ENCODE measurements at regions not wholly inside any gene's neighbourhood (a gene's known extent, or its start where the extent isn't known, plus 50 kb on each side); places are given as distances from the start of the nearest gene placed in this dataset.
"Not testable (repeated sequence)": the region's sequence is repeated elsewhere in the genome, so short reads cannot be mapped to it uniquely, and the experiment has no call there.

- DNase-seq = no peak
Observed at GRCh38 chr7:131932271-131932670, 375.8 kb upstream of the PODXL start.

- no peak for DNase-seq
Observed at GRCh38 chr7:131931370-131931769, 374.9 kb upstream of the PODXL start.

- DNase-seq = no peak
Observed at GRCh38 chr7:131929632-131930031, 373.2 kb upstream of the PODXL start.

GRCh38 chr7:131927770-131928423 is 371.5 kb upstream of the PODXL start:
- DNase-seq = no peak

- no peak for DNase-seq
Observed at GRCh38 chr7:131925636-131926035, 369.2 kb upstream of the PODXL start.

- no peak for DNase-seq
Observed at GRCh38 chr7:131924857-131925256, 368.4 kb upstream of the PODXL start.

- not testable (repeated sequence) for DNase-seq
Observed at GRCh38 chr7:131922948-131923347, 366.5 kb upstream of the PODXL start.

- DNase-seq = no peak
Observed at GRCh38 chr7:131921016-131921415, 364.6 kb upstream of the PODXL start.

GRCh38 chr7:131919920-131920709 is 363.7 kb upstream of the PODXL start:
- DNase-seq = no peak

- DNase-seq = no peak
Observed at GRCh38 chr7:131911112-131911511, 354.7 kb upstream of the PODXL start.

GRCh38 chr7:131909151-131909768 is 352.8 kb upstream of the PODXL start:
- DNase-seq = no peak

GRCh38 chr7:131908714-131909113 is 352.3 kb upstream of the PODXL start:
- DNase-seq = no peak

GRCh38 chr7:131905471-131905973 is 349.1 kb upstream of the PODXL start:
- no peak for DNase-seq

GRCh38 chr7:131904760-131905327 is 348.4 kb upstream of the PODXL start:
- DNase-seq = no peak

- no peak for DNase-seq
Observed at GRCh38 chr7:131903315-131903714, 346.9 kb upstream of the PODXL start.

- DNase-seq = no peak
Observed at GRCh38 chr7:131900785-131901287, 344.4 kb upstream of the PODXL start.

GRCh38 chr7:131899271-131900030 is 343.0 kb upstream of the PODXL start:
- no peak for DNase-seq

GRCh38 chr7:131898418-131898817 is 342.0 kb upstream of the PODXL start:
- no peak for DNase-seq

- DNase-seq = no peak
Observed at GRCh38 chr7:131897790-131898165, 341.4 kb upstream of the PODXL start.

GRCh38 chr7:131897016-131897789 is 340.8 kb upstream of the PODXL start:
- no peak for DNase-seq

GRCh38 chr7:131896165-131896863 is 339.9 kb upstream of the PODXL start:
- DNase-seq = no peak

Data from RPMI8226 (cell line).